IPS DF 6.9 (cell line): ENCODE measurements at regions not wholly inside any gene's neighbourhood (a gene's known extent, or its start where the extent isn't known, plus 50 kb on each side); places are given as distances from the start of the nearest gene placed in this dataset.

Experiments used
- DNase-seq: peaks from one replicate; pipeline ENCODE4 v3.0.0-alpha.2; 2013; ENCODE audit warnings: low read depth, low spot score
- H3K27ac ChIP-seq: one replicate; pipeline ENCODE4 v1.5.1; 2013; ENCODE audit warnings: low read length, control low read depth
- H3K27me3 ChIP-seq: 2 replicates; pipeline ENCODE4 v1.6.1; 2013; ENCODE audit warnings: mild to moderate bottlenecking, low read length; ENCODE audit not compliant: control insufficient read depth, insufficient read depth
- H3K36me3 ChIP-seq: 2 replicates; pipeline ENCODE4 v1.6.1; 2013; ENCODE audit warnings: low read length; ENCODE audit not compliant: control insufficient read depth, insufficient read depth
- H3K4me1 ChIP-seq: 2 replicates; pipeline ENCODE4 v1.6.1; 2013; ENCODE audit warnings: low read length; ENCODE audit not compliant: control insufficient read depth, insufficient read depth
- H3K4me3 ChIP-seq: 2 replicates; pipeline ENCODE4 v1.5.1; 2013; ENCODE audit warnings: mild to moderate bottlenecking, low read length
- H3K9me3 ChIP-seq: 2 replicates; pipeline ENCODE4 v1.6.1; 2013; ENCODE audit warnings: low read length, inconsistent platforms; ENCODE audit not compliant: control insufficient read depth, insufficient read depth
- WGBS: extraction: QIAGEN DNeasy Blood & Tissue Kit; methylation state at CpG from one replicate; pipeline ENCODE4 v1.1.7; 2013; ENCODE audit warnings: mixed read lengths, missing lambda C conversion rate; ENCODE audit not compliant: insufficient read length, insufficient coverage; 5-methylcytosine and 5-hydroxymethylcytosine counted together

DNA sequence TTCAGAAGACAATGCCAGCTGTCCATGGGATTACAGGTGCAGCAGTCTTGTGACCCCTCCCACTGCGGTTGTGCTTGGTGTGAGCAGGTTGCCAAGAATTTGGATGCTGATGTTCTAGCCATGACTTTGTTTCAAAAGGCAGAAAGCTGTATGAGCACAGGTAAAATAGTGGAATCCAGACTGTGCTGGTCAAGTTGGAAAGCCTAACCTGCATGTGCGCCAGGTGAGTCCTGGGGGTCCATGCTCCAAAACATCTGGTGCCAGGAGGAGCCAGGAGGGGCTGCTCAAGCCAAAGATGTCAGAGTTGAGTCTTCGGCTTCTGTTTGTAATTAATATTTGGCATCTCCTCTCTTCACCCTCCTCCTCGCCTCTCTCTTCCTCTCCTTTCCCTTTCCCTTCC lies 330.1 kb downstream of the MYCN start:
- Histone ChIP-seq H3K9me3 (no peaks in the 10 kb centered on the region), H3K27ac (no peak overlapping the region), H3K27me3 (no peaks in the 10 kb centered on the region), H3K4me3 (no peak overlapping the region), H3K4me1 (no peaks in the 10 kb centered on the region), H3K36me3 (no peaks in the 10 kb centered on the region)
- DNase-seq, result no peak
- WGBS, result no CpG with 5 or more reads among the region's 4 CpGs

DNA sequence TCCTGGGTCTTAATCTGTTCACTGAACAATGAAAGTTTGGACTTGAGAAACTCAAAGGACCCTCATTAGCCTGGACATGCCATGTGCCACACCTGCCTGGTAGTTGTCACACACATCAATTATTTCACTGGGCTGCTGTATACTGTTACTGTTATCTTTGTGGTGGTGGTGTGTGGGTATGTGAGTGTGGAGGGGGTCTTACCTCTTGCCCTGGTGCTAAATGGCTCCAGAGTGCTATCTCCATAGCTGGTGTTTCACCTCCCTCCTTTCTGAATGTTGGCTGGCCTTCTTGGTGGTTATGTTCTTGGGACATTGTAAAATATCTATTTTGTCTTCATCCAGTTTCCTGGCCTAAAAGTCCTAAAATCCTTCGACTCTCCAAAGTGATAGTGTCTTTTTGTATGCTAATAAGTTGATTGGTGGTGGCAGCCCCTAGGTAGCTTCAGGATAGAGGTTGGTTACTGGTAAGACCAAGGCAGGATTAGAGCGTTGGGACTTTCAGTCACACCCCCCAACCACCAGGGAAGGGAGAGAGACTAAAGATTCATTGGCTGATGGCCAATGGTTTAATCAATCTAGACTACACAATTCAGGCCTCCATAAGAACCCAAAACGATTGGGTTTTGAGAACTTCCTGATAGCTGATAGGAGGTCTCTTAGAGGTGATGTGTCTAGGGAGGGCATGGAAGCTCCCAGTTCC lies 328.1 kb downstream of the MYCN start:
- no peaks in the 10 kb centered on the region for H3K4me1 ChIP-seq
- no peak for DNase-seq
- no peaks in the 10 kb centered on the region for H3K27me3 ChIP-seq
- no peaks in the 10 kb centered on the region for H3K36me3 ChIP-seq
- H3K4me3 ChIP-seq, result no peak overlapping the region
- no CpG with 5 or more reads among the region's 3 CpGs for WGBS
- no peak overlapping the region for H3K27ac ChIP-seq
- H3K9me3 ChIP-seq, result no peaks in the 10 kb centered on the region

DNA sequence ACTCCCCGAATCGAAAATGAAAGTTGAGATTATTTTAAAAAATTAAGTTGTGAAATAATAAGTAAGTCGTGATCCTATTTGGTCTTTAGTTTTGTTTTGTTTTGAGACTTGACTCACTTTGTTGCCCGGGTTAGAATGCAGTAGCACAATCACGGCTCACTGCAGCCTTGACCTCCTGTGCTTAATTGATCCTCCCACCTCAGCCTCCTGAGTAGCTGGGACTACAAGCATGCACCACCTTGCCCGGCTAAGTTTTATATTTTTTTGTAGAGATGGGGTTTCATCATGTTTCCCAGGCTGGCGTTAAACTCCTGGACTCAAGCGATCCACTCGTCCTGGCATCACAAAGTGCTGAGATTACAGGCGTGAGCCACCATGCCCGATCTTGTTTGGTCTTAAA lies 326.2 kb downstream of the MYCN start:
- 100% methylated on average over 1 of the region's 11 CpGs for WGBS
- no peaks in the 10 kb centered on the region for H3K9me3 ChIP-seq

DNA sequence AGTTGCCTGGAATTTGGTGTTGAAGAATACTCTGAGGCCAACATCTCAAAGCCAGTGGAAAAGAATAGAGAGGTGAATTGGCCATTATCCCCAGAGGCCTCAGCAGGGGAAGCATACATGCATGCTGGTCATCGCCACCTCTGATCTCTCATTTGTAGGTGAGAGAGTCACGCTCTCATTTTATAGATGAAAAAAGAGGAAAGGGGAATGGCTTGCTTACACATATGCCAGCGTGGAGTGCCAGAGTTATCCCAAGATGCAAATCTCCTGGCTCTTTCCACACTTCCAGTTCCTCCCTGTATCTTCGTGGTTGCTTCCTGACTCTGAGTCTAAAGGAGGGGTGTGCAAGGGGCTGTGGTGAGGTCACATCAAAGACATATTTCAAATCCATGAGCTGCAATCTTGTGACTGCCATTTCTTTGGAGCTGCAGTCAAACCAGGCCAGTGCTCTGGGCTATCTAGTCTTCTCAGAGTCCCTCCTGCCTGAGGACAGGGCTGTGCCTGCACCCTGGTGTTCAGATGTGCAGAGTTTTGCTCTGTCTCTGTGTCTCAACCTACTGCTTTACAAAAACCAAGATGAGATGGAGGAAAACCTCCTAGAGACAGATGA lies 324.7 kb downstream of the MYCN start:
- Histone ChIP-seq H3K36me3 (no peaks in the 10 kb centered on the region), H3K27me3 (no peaks in the 10 kb centered on the region), H3K27ac (no peak overlapping the region), H3K4me1 (no peaks in the 10 kb centered on the region), H3K4me3 (no peak overlapping the region), H3K9me3 (no peaks in the 10 kb centered on the region)
- DNase-seq, result no peak
- no CpG with 5 or more reads among the region's 4 CpGs for WGBS

More for the DNA sequence above, 326.2 kb downstream of the MYCN start:
- H3K27ac ChIP-seq, result no peak overlapping the region
- no peak for DNase-seq
- no peaks in the 10 kb centered on the region for H3K4me1 ChIP-seq
- H3K36me3 ChIP-seq, result no peaks in the 10 kb centered on the region
- H3K27me3 ChIP-seq, result no peaks in the 10 kb centered on the region
- H3K4me3 ChIP-seq, result no peak overlapping the region

DNA sequence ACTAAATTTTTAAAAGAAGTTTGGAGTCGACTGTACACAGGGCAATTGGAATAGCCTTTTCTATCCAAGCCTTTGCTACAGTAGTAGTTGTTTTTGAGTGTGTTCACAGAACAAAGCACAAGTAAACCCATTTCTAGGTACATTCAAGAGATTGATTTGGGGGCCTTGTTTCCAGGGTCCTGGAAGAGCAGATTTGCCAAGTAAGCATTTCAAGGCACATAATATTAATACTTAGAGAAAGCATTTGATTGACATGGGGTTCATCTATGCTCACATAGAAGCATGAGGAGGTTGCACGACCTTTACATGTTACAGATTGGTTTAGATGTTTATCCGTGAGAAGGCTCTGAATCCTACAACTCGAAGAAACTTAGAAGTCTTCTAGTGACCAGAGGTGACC lies 324.1 kb downstream of the MYCN start:
- WGBS, result no CpG with 5 or more reads among the region's 4 CpGs
- Histone ChIP-seq H3K27ac (no peak overlapping the region), H3K36me3 (no peaks in the 10 kb centered on the region), H3K4me3 (no peak overlapping the region), H3K27me3 (no peaks in the 10 kb centered on the region), H3K4me1 (no peaks in the 10 kb centered on the region), H3K9me3 (no peaks in the 10 kb centered on the region)
- DNase-seq, result no peak

DNA sequence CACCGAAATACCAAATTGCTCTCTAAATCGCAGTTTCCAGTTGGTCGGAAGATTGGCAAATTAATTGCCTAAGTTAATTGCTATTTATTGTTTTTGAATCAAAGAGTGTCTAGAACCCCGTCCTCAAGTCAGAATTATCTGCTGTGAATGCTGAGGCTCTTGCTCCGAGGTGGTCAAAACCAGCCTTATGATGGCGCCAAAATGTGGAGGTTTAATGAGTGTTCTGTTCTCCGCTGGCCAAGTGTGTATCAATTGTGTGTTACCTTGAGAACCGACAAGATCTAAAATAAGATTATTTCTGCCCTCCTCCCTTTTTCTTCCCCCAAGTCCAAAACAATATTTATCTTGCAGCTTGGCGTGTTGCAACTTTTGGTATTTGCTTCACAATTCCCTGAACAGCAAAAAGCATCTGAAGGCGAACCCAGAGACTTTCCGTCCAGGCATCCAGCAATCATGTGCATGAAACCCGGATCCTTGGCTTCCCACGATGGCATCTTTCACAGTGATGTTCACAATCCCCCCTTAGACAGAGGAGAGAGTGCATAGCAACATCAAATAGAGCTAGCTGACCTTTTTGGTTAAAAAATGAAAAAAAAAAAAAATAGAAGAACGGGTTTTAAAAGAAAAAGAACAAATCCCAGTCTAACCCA lies 323.0 kb downstream of the MYCN start:
- H3K4me3 ChIP-seq, result no peak overlapping the region
- no peak overlapping the region for H3K27ac ChIP-seq
- no CpG with 5 or more reads among the region's 14 CpGs for WGBS
- H3K4me1 ChIP-seq, result no peaks in the 10 kb centered on the region
- H3K27me3 ChIP-seq, result no peaks in the 10 kb centered on the region
- DNase-seq, result no peak
- no peaks in the 10 kb centered on the region for H3K36me3 ChIP-seq
- H3K9me3 ChIP-seq, result no peaks in the 10 kb centered on the region

DNA sequence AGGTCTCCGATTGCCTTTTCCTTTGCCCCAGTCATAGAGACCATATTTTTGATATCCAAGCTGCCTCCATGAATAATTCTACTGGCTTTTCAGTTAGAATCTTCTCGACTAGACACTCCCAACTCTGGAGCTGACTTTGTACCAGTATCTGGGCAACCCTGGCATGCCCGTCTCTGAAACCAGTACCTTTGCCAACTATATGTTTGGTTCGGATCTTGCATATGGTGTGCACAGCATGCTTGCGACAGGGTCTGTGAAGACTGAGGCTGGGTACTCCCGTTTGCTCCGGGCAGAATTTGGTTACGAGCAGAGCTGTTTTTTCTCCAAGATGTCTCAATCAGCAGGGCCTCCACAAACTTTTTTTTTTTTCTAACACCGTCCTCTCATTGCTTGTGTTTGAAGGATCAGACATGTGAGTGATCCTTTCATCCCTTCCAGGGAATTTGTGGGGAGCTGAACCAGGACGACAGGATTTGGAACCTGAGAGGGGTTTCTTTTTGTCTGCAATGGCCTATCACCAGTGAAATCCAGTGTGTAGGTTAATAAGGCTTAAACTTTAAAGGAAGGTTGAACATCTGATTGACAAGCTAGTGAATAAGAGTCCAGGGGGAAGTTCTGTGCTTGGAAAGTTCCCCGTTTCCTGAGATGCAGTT lies 322.3 kb downstream of the MYCN start:
- DNase-seq, result no peak
- H3K9me3 ChIP-seq, result no peaks in the 10 kb centered on the region
- no peaks in the 10 kb centered on the region for H3K36me3 ChIP-seq
- no peak overlapping the region for H3K4me3 ChIP-seq
- no CpG with 5 or more reads among the region's 11 CpGs for WGBS
- no peaks in the 10 kb centered on the region; the same call in 1 of the 2 replicates for H3K4me1 ChIP-seq
- H3K27me3 ChIP-seq, result no peaks in the 10 kb centered on the region
- no peak overlapping the region for H3K27ac ChIP-seq

DNA sequence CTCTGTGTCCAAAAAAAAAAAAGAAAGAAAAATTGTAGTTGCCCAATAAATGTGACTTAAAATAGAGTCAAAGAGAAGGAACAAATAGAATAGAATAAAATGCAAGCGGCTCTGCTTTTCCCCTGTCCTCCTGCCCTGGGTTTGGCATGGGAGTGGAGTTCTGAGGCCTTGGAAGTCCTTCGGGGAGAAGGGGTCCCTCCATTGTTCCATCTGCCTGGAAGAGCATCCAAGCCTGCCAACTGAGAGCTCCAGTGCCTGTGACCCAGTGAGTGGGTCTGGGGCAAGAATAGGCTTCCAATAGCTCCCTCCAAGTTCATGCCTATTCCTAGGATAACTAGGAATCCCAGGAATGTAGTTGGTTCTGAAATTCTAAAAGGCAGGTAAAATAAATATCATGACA lies 321.4 kb downstream of the MYCN start:
- DNase-seq, result no peak
- Histone ChIP-seq H3K27ac (no peak overlapping the region), H3K36me3 (no peaks in the 10 kb centered on the region), H3K27me3 (no peaks in the 10 kb centered on the region), H3K4me3 (no peak overlapping the region), H3K9me3 (no peaks in the 10 kb centered on the region), H3K4me1 (no peaks in the 10 kb centered on the region; the same call in 1 of the 2 replicates)
- no CpG with 5 or more reads among the region's 2 CpGs for WGBS

DNA sequence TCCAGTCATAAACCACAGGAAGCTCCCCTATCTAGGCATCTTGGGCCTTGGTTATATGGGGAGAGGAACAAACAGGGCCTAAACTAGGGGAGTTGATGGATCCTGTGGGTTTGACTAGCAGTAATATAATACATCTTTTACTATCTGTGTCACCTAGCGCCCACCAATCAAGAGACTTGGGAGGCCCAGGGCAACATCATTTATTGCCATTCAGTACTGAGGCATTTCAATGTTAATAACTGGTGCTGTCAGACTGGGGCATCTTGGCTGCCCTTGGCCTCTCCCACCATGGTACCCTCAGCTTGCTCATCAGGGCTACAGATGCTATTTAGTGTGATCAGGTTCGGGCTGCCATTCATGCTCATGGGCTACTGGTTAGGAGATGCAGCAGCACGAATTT lies 320.7 kb downstream of the MYCN start:
- no peak overlapping the region for H3K27ac ChIP-seq
- no peak for DNase-seq
- H3K36me3 ChIP-seq, result no peaks in the 10 kb centered on the region
- no peaks in the 10 kb centered on the region; the same call in 1 of the 2 replicates for H3K4me1 ChIP-seq
- H3K27me3 ChIP-seq, result no peaks in the 10 kb centered on the region
- WGBS, result no CpG with 5 or more reads among the region's 3 CpGs
- H3K9me3 ChIP-seq, result no peaks in the 10 kb centered on the region
- no peak overlapping the region for H3K4me3 ChIP-seq

DNA sequence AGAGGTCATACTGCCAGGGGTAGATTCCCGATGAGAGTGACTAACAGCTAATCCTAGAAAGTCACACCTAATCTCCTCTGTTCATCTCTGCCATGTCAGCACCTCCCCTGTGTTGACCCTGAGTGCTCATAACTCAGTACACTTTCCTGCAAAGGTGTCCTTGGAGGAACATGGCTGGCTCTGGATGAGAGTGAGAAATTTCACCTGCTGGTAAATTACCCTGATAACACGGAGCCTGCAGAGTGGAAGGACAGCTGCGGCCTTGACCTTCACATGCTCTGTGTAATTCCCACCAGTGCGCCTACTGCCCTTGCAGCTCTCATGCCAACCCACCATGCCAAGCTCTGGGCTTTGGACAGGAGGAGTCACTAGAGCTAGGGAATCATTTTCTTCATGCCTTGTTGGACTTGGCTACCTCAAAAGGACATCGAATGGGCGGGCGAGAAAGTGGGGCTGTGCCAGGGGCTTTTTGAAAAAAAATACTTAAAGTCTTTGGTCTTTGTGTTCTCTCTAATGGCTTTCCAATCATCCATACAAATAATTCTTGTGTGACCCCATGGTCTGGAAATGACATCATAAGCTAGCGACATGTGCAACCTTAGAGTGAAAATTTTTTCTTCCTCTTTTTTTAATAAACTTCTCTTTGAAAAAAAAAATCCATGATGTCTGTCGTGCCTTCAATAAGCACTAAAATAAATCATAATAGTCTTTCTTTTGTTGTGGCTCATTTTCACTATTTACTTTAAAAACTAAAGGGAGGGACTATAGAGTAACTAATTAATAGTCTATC lies 319.9 kb downstream of the MYCN start:
- H3K9me3 ChIP-seq, result no peaks in the 10 kb centered on the region
- H3K27ac ChIP-seq, result no peak overlapping the region
- no peaks in the 10 kb centered on the region for H3K27me3 ChIP-seq
- H3K36me3 ChIP-seq, result no peaks in the 10 kb centered on the region
- H3K4me3 ChIP-seq, result no peak overlapping the region
- no peak for DNase-seq
- H3K4me1 ChIP-seq, result no peaks in the 10 kb centered on the region; the same call in 1 of the 2 replicates
- no CpG with 5 or more reads among the region's 9 CpGs for WGBS
